Fibroblast of lung (primary cell): ENCODE measurements at regions not wholly inside any gene's neighbourhood (a gene's known extent, or its start where the extent isn't known, plus 50 kb on each side); places are given as distances from the start of the nearest gene placed in this dataset.
A peak's percentile ranks its signal among the peaks of the same experiment; 100 is the strongest.

ENCODE experiments used
- DNase-seq, 2 donors: peaks; one replicate each; pipeline versions ENCODE4 v3.0.0 to v3.0.0-alpha.2; 2010; ENCODE audit warnings: low read depth in 2 of 2
- H2AFZ ChIP-seq: 2 replicates; pipeline ENCODE4 v1.5.1; 2012; ENCODE audit warnings: low read length, control low read depth, inconsistent platforms
- H3K27ac ChIP-seq: 2 replicates; pipeline ENCODE4 v1.5.1; 2011; ENCODE audit warnings: low read length, control low read depth; ENCODE audit not compliant: insufficient read depth
- H3K27me3 ChIP-seq: 2 replicates; pipeline ENCODE4 v1.5.1; 2011; ENCODE audit warnings: mild to moderate bottlenecking, low read length; ENCODE audit not compliant: control insufficient read depth, insufficient read depth
- H3K36me3 ChIP-seq: 2 replicates; pipeline ENCODE4 v1.5.1; 2011; ENCODE audit warnings: low read length; ENCODE audit not compliant: control insufficient read depth, insufficient read depth
- H3K4me1 ChIP-seq: 2 replicates; pipeline ENCODE4 v1.5.1; 2011; ENCODE audit warnings: low read length; ENCODE audit not compliant: control insufficient read depth, insufficient read depth; ENCODE audit errors: extremely low read depth
- H3K4me2 ChIP-seq: 2 replicates; pipeline ENCODE4 v1.5.1; 2011; ENCODE audit warnings: low read length, control low read depth; ENCODE audit not compliant: insufficient read depth; ENCODE audit errors: extremely low read depth
- H3K4me3 ChIP-seq, 4 experiments: fragments of 200-600 bp in 1 of 4; sonication (generic) in 1 of 4; replicated peaks in 1 of 4; 2 replicates each; pipeline ENCODE4 v1.5.1; 2011 to 2016; ENCODE audit warnings: low read length in 4 of 4, low read depth in 3 of 4, mild to moderate bottlenecking in 3 of 4, control low read depth in 2 of 4, inconsistent platforms in 1 of 4, mixed read lengths in 1 of 4; ENCODE audit not compliant: insufficient read depth in 1 of 4; ENCODE audit errors: control extremely low read depth in 1 of 4
- H3K79me2 ChIP-seq: 2 replicates; pipeline ENCODE4 v1.5.1; 2012; ENCODE audit warnings: mild to moderate bottlenecking, low read length, inconsistent platforms; ENCODE audit not compliant: control insufficient read depth, insufficient read depth
- H3K9ac ChIP-seq: 2 replicates; pipeline ENCODE4 v1.5.1; 2011; ENCODE audit warnings: mild to moderate bottlenecking, low read length, control low read depth; ENCODE audit not compliant: insufficient read depth
- H3K9me3 ChIP-seq: 2 replicates; pipeline ENCODE4 v1.5.1; 2012; ENCODE audit warnings: low read depth, low read length; ENCODE audit not compliant: control insufficient read depth, insufficient read depth
- H4K20me1 ChIP-seq: 2 replicates; pipeline ENCODE4 v1.5.1; 2011; ENCODE audit warnings: low read length; ENCODE audit not compliant: control insufficient read depth, insufficient read depth; ENCODE audit errors: extremely low read depth
- CTCF ChIP-seq, 2 donors: IDR thresholded peaks in 1 of 2; conservative IDR thresholded peaks in 1 of 2; 1 replicate in 1 of 2; 2 replicates in 1 of 2; pipeline ENCODE4 v1.5.1; 2011 to 2012; ENCODE audit warnings: low read length in 2 of 2, control low read depth in 1 of 2, inconsistent platforms in 1 of 2, low read depth in 1 of 2, mild to moderate bottlenecking in 1 of 2
- EZH2 ChIP-seq: IDR thresholded peaks from 2 replicates; pipeline ENCODE4 v1.5.1; 2012; ENCODE audit warnings: low read length, control low read depth, mild to moderate bottlenecking; ENCODE audit errors: missing control alignments

GRCh38 chr2:237253046-237253702 is 160.8 kb downstream of the COL6A3 start:
- no peak for TF ChIP-seq CTCF (conservative IDR thresholded peaks at IDR 0.05 in 1 of 2, IDR thresholded peaks at IDR 0.05 in 1 of 2; ENCODE audit: low read depth in 1 of 2, low read length in 2 of 2)
- TF ChIP-seq EZH2, result no peak
- H3K9me3 ChIP-seq, result no peaks in the 10 kb centered on the region
- no peak overlapping the region for H3K9ac ChIP-seq
- H3K27me3 ChIP-seq, result no peaks in the 10 kb centered on the region
- H3K4me2 ChIP-seq, result no peak overlapping the region
- no peak overlapping the region for H2AFZ ChIP-seq
- H3K4me3 ChIP-seq, result no peak overlapping the region
- H3K36me3 ChIP-seq, result no peaks in the 10 kb centered on the region
- H3K27ac ChIP-seq, result no peak overlapping the region
- DNase-seq, result peak in 1 of 2 donors; percentile 63
- peaks cover 29% of the 10 kb centered on the region for H3K4me1 ChIP-seq
- H3K79me2 ChIP-seq, result no peaks in the 10 kb centered on the region
- H4K20me1 ChIP-seq, result no peaks in the 10 kb centered on the region

GRCh38 chr2:237254369-237254861 is 159.5 kb downstream of the COL6A3 start:
- DNase-seq, result peak; percentile 74 to 91
- Histone ChIP-seq H3K4me2 (no peak overlapping the region), H3K79me2 (no peaks in the 10 kb centered on the region), H3K36me3 (no peaks in the 10 kb centered on the region), H3K9ac (no peak overlapping the region), H3K4me1 (peaks cover 36% of the 10 kb centered on the region), H3K27me3 (no peaks in the 10 kb centered on the region), H3K27ac (peak overlapping the region; percentile 48), H3K9me3 (no peaks in the 10 kb centered on the region), H2AFZ (no peak overlapping the region), H4K20me1 (no peaks in the 10 kb centered on the region), H3K4me3 (no peak overlapping the region)
- TF ChIP-seq EZH2 (no peak), CTCF (conservative IDR thresholded peaks at IDR 0.05 in 1 of 2, IDR thresholded peaks at IDR 0.05 in 1 of 2; ENCODE audit: low read depth in 1 of 2, low read length in 2 of 2) (no peak)

GRCh38 chr2:237254911-237255578 is 158.9 kb downstream of the COL6A3 start:
- H4K20me1 ChIP-seq, result no peaks in the 10 kb centered on the region
- H3K4me2 ChIP-seq, result no peak overlapping the region
- H3K27ac ChIP-seq, result peak overlapping the region; percentile 81
- H3K4me1 ChIP-seq, result peaks cover 36% of the 10 kb centered on the region
- no peak overlapping the region for H3K9ac ChIP-seq
- H3K36me3 ChIP-seq, result no peaks in the 10 kb centered on the region
- no peaks in the 10 kb centered on the region for H3K27me3 ChIP-seq
- TF ChIP-seq EZH2 (no peak), CTCF (conservative IDR thresholded peaks at IDR 0.05 in 1 of 2, IDR thresholded peaks at IDR 0.05 in 1 of 2; ENCODE audit: low read depth in 1 of 2, low read length in 2 of 2) (no peak)
- no peak overlapping the region for H2AFZ ChIP-seq
- H3K9me3 ChIP-seq, result no peaks in the 10 kb centered on the region
- no peak overlapping the region for H3K4me3 ChIP-seq
- DNase-seq, result peak in 1 of 2 donors; percentile 95
- H3K79me2 ChIP-seq, result no peaks in the 10 kb centered on the region
